DMS79 treated with DMSO at 0.1 percent for 48 hours (cell line): ENCODE measurements at regions not wholly inside any gene's neighbourhood (a gene's known extent, or its start where the extent isn't known, plus 50 kb on each side); places are given as distances from the start of the nearest gene placed in this dataset.

Source experiments
- DNase-seq: peaks from one replicate; lab custom pipeline; 2025; lab: John Stamatoyannopoulos, UW

GRCh38 chr17:77887110-77887463 is 71.4 kb upstream of the TNRC6C start:
- DNase-seq = no peak

GRCh38 chr17:77887464-77888241 is 70.8 kb upstream of the TNRC6C start:
- DNase-seq = peak; percentile 62

GRCh38 chr17:77888242-77889134 is 70.0 kb upstream of the TNRC6C start:
- no peak for DNase-seq

- no peak for DNase-seq
Observed at GRCh38 chr17:77889135-77889505, 69.4 kb upstream of the TNRC6C start.

- no peak for DNase-seq
Observed at GRCh38 chr17:77889866-77890760, 68.4 kb upstream of the TNRC6C start.

GRCh38 chr17:77890771-77891170 is 67.7 kb upstream of the TNRC6C start:
- no peak for DNase-seq

- DNase-seq = no peak
Observed at GRCh38 chr17:77891602-77892001, 66.9 kb upstream of the TNRC6C start.

GRCh38 chr17:77892031-77892430 is 66.5 kb upstream of the TNRC6C start:
- DNase-seq = no peak

GRCh38 chr17:77892469-77893143 is 65.9 kb upstream of the TNRC6C start:
- no peak for DNase-seq

GRCh38 chr17:77893144-77894044 is 65.1 kb upstream of the TNRC6C start:
- DNase-seq = no peak

- DNase-seq = no peak
Observed at GRCh38 chr17:77894126-77894956, 64.2 kb upstream of the TNRC6C start.

GRCh38 chr17:77897741-77898301 is 60.7 kb upstream of the TNRC6C start:
- DNase-seq = no peak

- peak; percentile 24 for DNase-seq
Observed at GRCh38 chr17:77898521-77899434, 59.7 kb upstream of the TNRC6C start.

- DNase-seq = peak; percentile 97
Observed at GRCh38 chr17:77899498-77899897, 59.0 kb upstream of the TNRC6C start.

GRCh38 chr17:77901481-77901880 is 57.0 kb upstream of the TNRC6C start:
- DNase-seq = peak; percentile 38

- no peak for DNase-seq
Observed at GRCh38 chr17:77905266-77905665, 53.2 kb upstream of the TNRC6C start.

- DNase-seq = no peak
Observed at GRCh38 chr17:77905766-77906165, 52.7 kb upstream of the TNRC6C start.

GRCh38 chr17:77906377-77906871 is 52.1 kb upstream of the TNRC6C start:
- DNase-seq = no peak
